Osteocyte (in vitro differentiated cells): ENCODE measurements at regions not wholly inside any gene's neighbourhood (a gene's known extent, or its start where the extent isn't known, plus 50 kb on each side); places are given as distances from the start of the nearest gene placed in this dataset.

Experiments used
- DNase-seq: peaks from one replicate; pipeline ENCODE4 v3.0.0; 2021; ENCODE audit warnings: mixed read lengths; ENCODE audit not compliant: unreplicated experiment; ENCODE audit errors: extremely low spot score
- H3K27ac Mint-ChIP-seq: one replicate; pipeline ENCODE4 v1.8.0; 2021; ENCODE audit warnings: mild to moderate bottlenecking, mixed read lengths; ENCODE audit not compliant: unreplicated experiment
- H3K27me3 Mint-ChIP-seq: one replicate; pipeline ENCODE4 v1.8.0; 2021; ENCODE audit warnings: mixed read lengths; ENCODE audit not compliant: unreplicated experiment
- H3K36me3 Mint-ChIP-seq: one replicate; pipeline ENCODE4 v1.8.0; 2021; ENCODE audit warnings: mixed read lengths; ENCODE audit not compliant: unreplicated experiment
- H3K4me1 Mint-ChIP-seq: one replicate; pipeline ENCODE4 v1.8.0; 2021; ENCODE audit warnings: mixed read lengths; ENCODE audit not compliant: unreplicated experiment
- H3K4me3 Mint-ChIP-seq: one replicate; pipeline ENCODE4 v1.8.0; 2021; ENCODE audit warnings: mild to moderate bottlenecking, moderate library complexity, mixed read lengths; ENCODE audit not compliant: unreplicated experiment
- H3K9me3 Mint-ChIP-seq: one replicate; pipeline ENCODE4 v1.8.0; 2021; ENCODE audit warnings: mixed read lengths; ENCODE audit not compliant: unreplicated experiment
- CTCF ChIP-seq: fragments of 200-600 bp; sonication (generic); IDR thresholded peaks from 2 replicates; pipeline ENCODE4 v1.5.0; 2021; ENCODE audit warnings: antibody characterized with exemption, mild to moderate bottlenecking, moderate library complexity

- no peaks in the 10 kb centered on the region for H3K9me3 Mint-ChIP-seq
- peaks cover 36% of the 10 kb centered on the region for H3K27me3 Mint-ChIP-seq
- no peak for TF ChIP-seq CTCF
- no peaks in the 10 kb centered on the region for H3K36me3 Mint-ChIP-seq
- H3K27ac Mint-ChIP-seq, result no peak overlapping the region
- H3K4me3 Mint-ChIP-seq, result no peak overlapping the region
- DNase-seq, result no peak
- H3K4me1 Mint-ChIP-seq, result no peaks in the 10 kb centered on the region
Measured at GRCh38 chr11:69869311-69869939, 50.2 kb upstream of the FGF3 start.

GRCh38 chr11:69870766-69871165 is 51.5 kb upstream of the FGF3 start:
- Mint-ChIP-seq H3K4me3 (no peak overlapping the region), H3K27ac (no peak overlapping the region), H3K36me3 (no peaks in the 10 kb centered on the region), H3K9me3 (no peaks in the 10 kb centered on the region), H3K4me1 (no peaks in the 10 kb centered on the region), H3K27me3 (peaks cover 31% of the 10 kb centered on the region)
- no peak for DNase-seq
- TF ChIP-seq CTCF, result no peak

- H3K9me3 Mint-ChIP-seq, result no peaks in the 10 kb centered on the region
- H3K4me3 Mint-ChIP-seq, result no peak overlapping the region
- DNase-seq, result no peak
- peaks cover 24% of the 10 kb centered on the region for H3K27me3 Mint-ChIP-seq
- no peaks in the 10 kb centered on the region for H3K4me1 Mint-ChIP-seq
- no peak for TF ChIP-seq CTCF
- H3K36me3 Mint-ChIP-seq, result no peaks in the 10 kb centered on the region
- H3K27ac Mint-ChIP-seq, result no peak overlapping the region
Measured at GRCh38 chr11:69873166-69874077, 54.2 kb upstream of the FGF3 start.

GRCh38 chr11:69874178-69874983 is 55.2 kb upstream of the FGF3 start:
- Mint-ChIP-seq H3K4me3 (no peak overlapping the region), H3K9me3 (no peaks in the 10 kb centered on the region), H3K27ac (no peak overlapping the region), H3K27me3 (peaks cover 18% of the 10 kb centered on the region), H3K36me3 (no peaks in the 10 kb centered on the region), H3K4me1 (no peaks in the 10 kb centered on the region)
- no peak for DNase-seq
- no peak for TF ChIP-seq CTCF
